ENCODE measurements at regions not wholly inside any gene's neighbourhood (a gene's known extent, or its start where the extent isn't known, plus 50 kb on each side); places are given as distances from the start of the nearest gene placed in this dataset.

DNA sequence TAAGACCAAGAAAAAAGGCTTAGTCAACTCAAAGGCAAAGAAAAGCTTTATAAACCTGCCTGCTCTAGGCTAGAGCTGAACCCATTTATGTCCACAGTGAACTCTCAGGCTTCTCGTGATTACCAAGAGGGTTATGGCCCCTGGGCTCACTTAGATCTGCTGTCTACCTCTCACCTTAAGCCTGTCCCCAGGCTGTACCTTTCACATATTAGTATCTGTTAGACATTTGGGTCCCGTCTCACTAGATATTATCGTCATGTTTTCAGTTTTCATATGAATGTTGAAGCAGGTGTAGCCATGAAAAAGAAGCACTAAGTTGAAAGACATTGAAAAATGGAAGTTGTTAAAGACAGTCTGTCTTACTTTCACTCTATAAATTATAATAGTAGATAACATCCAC lies 75.2 kb upstream of the COX7C start:
- H3K36me3 Mint-ChIP-seq (ENCODE audit: insufficient read depth in 1 of 3, low read depth in 3 of 3), result no peaks in the 10 kb centered on the region
- TF ChIP-seq, protein P1, sequence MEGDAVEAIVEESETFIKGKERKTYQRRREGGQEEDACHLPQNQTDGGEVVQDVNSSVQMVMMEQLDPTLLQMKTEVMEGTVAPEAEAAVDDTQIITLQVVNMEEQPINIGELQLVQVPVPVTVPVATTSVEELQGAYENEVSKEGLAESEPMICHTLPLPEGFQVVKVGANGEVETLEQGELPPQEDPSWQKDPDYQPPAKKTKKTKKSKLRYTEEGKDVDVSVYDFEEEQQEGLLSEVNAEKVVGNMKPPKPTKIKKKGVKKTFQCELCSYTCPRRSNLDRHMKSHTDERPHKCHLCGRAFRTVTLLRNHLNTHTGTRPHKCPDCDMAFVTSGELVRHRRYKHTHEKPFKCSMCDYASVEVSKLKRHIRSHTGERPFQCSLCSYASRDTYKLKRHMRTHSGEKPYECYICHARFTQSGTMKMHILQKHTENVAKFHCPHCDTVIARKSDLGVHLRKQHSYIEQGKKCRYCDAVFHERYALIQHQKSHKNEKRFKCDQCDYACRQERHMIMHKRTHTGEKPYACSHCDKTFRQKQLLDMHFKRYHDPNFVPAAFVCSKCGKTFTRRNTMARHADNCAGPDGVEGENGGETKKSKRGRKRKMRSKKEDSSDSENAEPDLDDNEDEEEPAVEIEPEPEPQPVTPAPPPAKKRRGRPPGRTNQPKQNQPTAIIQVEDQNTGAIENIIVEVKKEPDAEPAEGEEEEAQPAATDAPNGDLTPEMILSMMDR (conservative IDR thresholded peaks at IDR 0.05), result no peak
- H2AFZ ChIP-seq (ENCODE audit: low read length), result no peak overlapping the region

More for the DNA sequence above, 75.2 kb upstream of the COX7C start:
- Histone ChIP-seq H3K4me2 (ENCODE audit: insufficient read depth, insufficient read length, low read length) (no peak overlapping the region), H2BK12ac (ENCODE audit: insufficient read length, low read depth, low read length) (no peak overlapping the region), H3K4ac (ENCODE audit: low read depth, low read length) (no peak overlapping the region), H3K14ac (ENCODE audit: insufficient read depth, low read length) (no peak overlapping the region), H2BK20ac (ENCODE audit: low read depth, low read length, poor library complexity, severe bottlenecking) (no peak overlapping the region), H3K9me3 (ENCODE audit: control insufficient read depth, low read depth, low read length) (no peaks in the 10 kb centered on the region), H3T11ph (ENCODE audit: low read length) (no peak overlapping the region), H3K4me1 (ENCODE audit: insufficient read depth, low read length) (no peaks in the 10 kb centered on the region), H2BK5ac (ENCODE audit: insufficient read length, low read length) (no peak overlapping the region), H3K9ac (ENCODE audit: extremely low read depth, insufficient read length, low read length) (no peak overlapping the region), H3K23ac (ENCODE audit: insufficient read length, low read depth, low read length) (no peak overlapping the region), H3K79me1 (ENCODE audit: insufficient read depth, low read depth, low read length, poor library complexity, severe bottlenecking) (no peaks in the 10 kb centered on the region), H4K91ac (ENCODE audit: insufficient read length, low read depth, low read length) (no peak overlapping the region), H3K56ac (ENCODE audit: insufficient read length, low read depth, low read length) (no peak overlapping the region), H2BK15ac (ENCODE audit: low read depth, low read length) (no peak overlapping the region), H2BK120ac (ENCODE audit: low read depth, low read length, poor library complexity, severe bottlenecking) (no peak overlapping the region), H2AK5ac (ENCODE audit: insufficient read length, low read length) (no peak overlapping the region), H3K79me2 (ENCODE audit: insufficient read depth, low read length) (no peaks in the 10 kb centered on the region), H3K27ac (ENCODE audit: insufficient read length, low read depth, low read length) (no peak overlapping the region), H3K27me3 (ENCODE audit: insufficient read depth, low read length) (no peaks in the 10 kb centered on the region), H4K20me1 (ENCODE audit: control insufficient read depth, insufficient read depth, insufficient read length) (no peaks in the 10 kb centered on the region), H4K5ac (ENCODE audit: insufficient read length, low read depth, low read length) (no peak overlapping the region), H3K23me2 (ENCODE audit: insufficient read length, low read depth, low read length, poor library complexity, severe bottlenecking) (no peaks in the 10 kb centered on the region), H4K8ac (replicated peaks; ENCODE audit: insufficient read length, low read depth, low read length) (no peak overlapping the region), H3K18ac (ENCODE audit: insufficient read length, low read depth, low read length) (no peak overlapping the region)
- Mint-ChIP-seq H3K27ac (no peak overlapping the region), H3K27me3 (ENCODE audit: low read depth) (no peaks in the 10 kb centered on the region), H3K4me3 (no peak overlapping the region), H3K4me1 (peaks cover 6 to 7% of the 10 kb centered on the region in 2 experiments), H3K9me3 (no peaks in the 10 kb centered on the region)
- WGBS (ENCODE audit: extremely low coverage, insufficient read length, low lambda C conversion rate), result no CpG with 5 or more reads among the region's 3 CpGs
- no peak for DNase-seq

All from H9 (cell line).